ENCODE measurements at regions not wholly inside any gene's neighbourhood (a gene's known extent, or its start where the extent isn't known, plus 50 kb on each side); places are given as distances from the start of the nearest gene placed in this dataset.

GRCh38 chr3:75082845-75083244, 468.4 kb upstream of the CNTN3 start (continued):
- TF ChIP-seq POU6F1 (CRISPR knock-in tag; IDR thresholded peaks at IDR 0.05; ENCODE audit: borderline replicate concordance, low read depth) (no peak), GLIS3 (CRISPR knock-in tag; IDR thresholded peaks at IDR 0.05) (no peak), CSRNP3 (CRISPR knock-in tag; IDR thresholded peaks at IDR 0.05) (no peak), TCF4 (CRISPR knock-in tag; IDR thresholded peaks at IDR 0.05; ENCODE audit: borderline replicate concordance) (no peak), BACH2 (CRISPR knock-in tag; IDR thresholded peaks at IDR 0.05; ENCODE audit: borderline replicate concordance) (no peak), ZNF565 (CRISPR knock-in tag; conservative IDR thresholded peaks at IDR 0.05; ENCODE audit: low read depth) (no peak)

- no peak for ATAC-seq
- no peak for TF ChIP-seq TOX (CRISPR knock-in tag; IDR thresholded peaks at IDR 0.05; ENCODE audit: borderline replicate concordance)
- no peak for TF ChIP-seq ARNTL (CRISPR knock-in tag; IDR thresholded peaks at IDR 0.05; ENCODE audit: borderline replicate concordance, low read depth)
- TF ChIP-seq ZC3H10 (CRISPR knock-in tag; IDR thresholded peaks at IDR 0.05), result no peak
Measured at GRCh38 chr3:75089841-75090240, 475.4 kb upstream of the CNTN3 start.

GRCh38 chr3:75101329-75102147, 487.1 kb upstream of the CNTN3 start:
- no peak for ATAC-seq
- TF ChIP-seq CSDC2 (CRISPR knock-in tag; IDR thresholded peaks at IDR 0.05) (no peak), ZFP30 (CRISPR knock-in tag; IDR thresholded peaks at IDR 0.05) (no peak), ZNF70 (CRISPR knock-in tag; IDR thresholded peaks at IDR 0.05) (no peak), TSHZ2 (CRISPR knock-in tag; IDR thresholded peaks at IDR 0.05) (no peak), CSRNP3 (CRISPR knock-in tag; IDR thresholded peaks at IDR 0.05) (no peak), CREB5 (CRISPR knock-in tag; IDR thresholded peaks at IDR 0.05; ENCODE audit: low read depth) (no peak), SNAI2 (CRISPR knock-in tag; IDR thresholded peaks at IDR 0.05) (no peak), ZFP3 (CRISPR knock-in tag; IDR thresholded peaks at IDR 0.05) (no peak), ESRRG (CRISPR knock-in tag; IDR thresholded peaks at IDR 0.05) (no peak), ZNF565 (CRISPR knock-in tag; conservative IDR thresholded peaks at IDR 0.05; ENCODE audit: low read depth) (no peak), BACH2 (CRISPR knock-in tag; IDR thresholded peaks at IDR 0.05; ENCODE audit: borderline replicate concordance) (no peak)

GRCh38 chr3:75110741-75111140, 496.3 kb upstream of the CNTN3 start:
- ATAC-seq, result no peak
- TF ChIP-seq ARNTL (CRISPR knock-in tag; IDR thresholded peaks at IDR 0.05; ENCODE audit: borderline replicate concordance, low read depth) (no peak), CSDC2 (CRISPR knock-in tag; IDR thresholded peaks at IDR 0.05) (no peak), ZFP3 (CRISPR knock-in tag; IDR thresholded peaks at IDR 0.05) (no peak), TCF4 (CRISPR knock-in tag; IDR thresholded peaks at IDR 0.05; ENCODE audit: borderline replicate concordance) (no peak), GLIS3 (CRISPR knock-in tag; IDR thresholded peaks at IDR 0.05) (no peak), ZFP30 (CRISPR knock-in tag; IDR thresholded peaks at IDR 0.05) (no peak), BACH2 (CRISPR knock-in tag; IDR thresholded peaks at IDR 0.05; ENCODE audit: borderline replicate concordance) (no peak), CREB5 (CRISPR knock-in tag; IDR thresholded peaks at IDR 0.05; ENCODE audit: low read depth) (no peak), PPARA (CRISPR knock-in tag; IDR thresholded peaks at IDR 0.05; ENCODE audit: borderline replicate concordance) (no peak), CSRNP3 (CRISPR knock-in tag; IDR thresholded peaks at IDR 0.05) (no peak), ZNF565 (CRISPR knock-in tag; conservative IDR thresholded peaks at IDR 0.05; ENCODE audit: low read depth) (no peak)

Measured in SK-N-SH treated with all-trans-retinoic acid at 6 μM for 48 hours (cell line).